Tibial artery (tissue), 4 donors: ENCODE measurements at regions not wholly inside any gene's neighbourhood (a gene's known extent, or its start where the extent isn't known, plus 50 kb on each side); places are given as distances from the start of the nearest gene placed in this dataset.

Source experiments
- DNase-seq, 2 donors: peaks; one replicate each; pipeline ENCODE4 v3.0.0-alpha.2; 2019
- H3K27ac ChIP-seq, 2 donors: fragments of 200-600 bp; sonication (generic) in 1 of 2; 1 replicate in 1 of 2; 2 replicates in 1 of 2; pipeline ENCODE4 v1.5.1; 2018 to 2019; ENCODE audit warnings: mild to moderate bottlenecking in 1 of 2
- H3K27me3 ChIP-seq, 2 donors: fragments of 200-600 bp; sonication (generic) in 1 of 2; one replicate each; pipeline versions ENCODE4 v1.5.1 to v1.6.0; 2016 to 2019
- H3K36me3 ChIP-seq, 3 donors: fragments of 200-600 bp; sonication (generic) in 2 of 3; one replicate each; pipeline ENCODE4 v1.5.1; 2016 to 2019; ENCODE audit warnings: mild to moderate bottlenecking in 2 of 3
- H3K4me1 ChIP-seq, 4 donors: fragments of 200-600 bp; sonication (generic) in 2 of 4; 1 replicate in 3 of 4; 2 replicates in 1 of 4; pipeline ENCODE4 v1.5.1; 2016 to 2019
- H3K4me3 ChIP-seq, 2 donors: fragments of 200-600 bp; sonication (generic) in 1 of 2; 1 replicate in 1 of 2; 2 replicates in 1 of 2; pipeline ENCODE4 v1.5.1; 2018 to 2019; ENCODE audit warnings: mild to moderate bottlenecking in 2 of 2
- H3K9me3 ChIP-seq, 3 donors: fragments of 200-600 bp; sonication (generic) in 1 of 3; one replicate each; pipeline ENCODE4 v1.5.1; 2016 to 2019
- intact Hi-C: fragments of 100-400 bp; cut with DNase I; formaldehyde crosslinking; loops from one replicate; pipeline ENCODE4 v1.15.0; 2023; ENCODE audit warnings: low total_unique reads
- TF ChIP-seq, protein P1 (sequence below), 2 experiments: fragments of 200-600 bp in 1 of 2; fragments of 450-650 bp in 1 of 2; IDR thresholded peaks; one replicate each; pipeline ENCODE4 v1.5.1; 2017 to 2019; ENCODE audit warnings: antibody characterized with exemption in 2 of 2, mild to moderate bottlenecking in 1 of 2, moderate library complexity in 1 of 2

GRCh38 chr3:104584682-104585081, 782.0 kb upstream of the ALCAM start:
- TF ChIP-seq, protein P1, sequence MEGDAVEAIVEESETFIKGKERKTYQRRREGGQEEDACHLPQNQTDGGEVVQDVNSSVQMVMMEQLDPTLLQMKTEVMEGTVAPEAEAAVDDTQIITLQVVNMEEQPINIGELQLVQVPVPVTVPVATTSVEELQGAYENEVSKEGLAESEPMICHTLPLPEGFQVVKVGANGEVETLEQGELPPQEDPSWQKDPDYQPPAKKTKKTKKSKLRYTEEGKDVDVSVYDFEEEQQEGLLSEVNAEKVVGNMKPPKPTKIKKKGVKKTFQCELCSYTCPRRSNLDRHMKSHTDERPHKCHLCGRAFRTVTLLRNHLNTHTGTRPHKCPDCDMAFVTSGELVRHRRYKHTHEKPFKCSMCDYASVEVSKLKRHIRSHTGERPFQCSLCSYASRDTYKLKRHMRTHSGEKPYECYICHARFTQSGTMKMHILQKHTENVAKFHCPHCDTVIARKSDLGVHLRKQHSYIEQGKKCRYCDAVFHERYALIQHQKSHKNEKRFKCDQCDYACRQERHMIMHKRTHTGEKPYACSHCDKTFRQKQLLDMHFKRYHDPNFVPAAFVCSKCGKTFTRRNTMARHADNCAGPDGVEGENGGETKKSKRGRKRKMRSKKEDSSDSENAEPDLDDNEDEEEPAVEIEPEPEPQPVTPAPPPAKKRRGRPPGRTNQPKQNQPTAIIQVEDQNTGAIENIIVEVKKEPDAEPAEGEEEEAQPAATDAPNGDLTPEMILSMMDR (IDR thresholded peaks at IDR 0.05), result no peak
- Histone ChIP-seq H3K36me3 (no peaks in the 10 kb centered on the region), H3K27ac (no peak overlapping the region), H3K9me3 (peaks cover 0 to 4% (median 0%) of the 10 kb centered on the region in 3 donors), H3K4me3 (no peak overlapping the region), H3K4me1 (no peaks in the 10 kb centered on the region), H3K27me3 (no peaks in the 10 kb centered on the region)
- intact Hi-C loops, result no loop called here
- no peak for DNase-seq

GRCh38 chr3:104586344-104586743, 780.4 kb upstream of the ALCAM start:
- no peak for DNase-seq
- H3K27me3 ChIP-seq, result no peaks in the 10 kb centered on the region
- H3K9me3 ChIP-seq, result peaks cover 0 to 4% (median 0%) of the 10 kb centered on the region in 3 donors
- intact Hi-C loops, result no loop called here
- H3K4me1 ChIP-seq, result no peaks in the 10 kb centered on the region
- H3K36me3 ChIP-seq, result no peaks in the 10 kb centered on the region
- no peak overlapping the region for H3K4me3 ChIP-seq
- H3K27ac ChIP-seq, result no peak overlapping the region
- TF ChIP-seq, protein P1 (IDR thresholded peaks at IDR 0.05), result no peak

- TF ChIP-seq, protein P1 (IDR thresholded peaks at IDR 0.05), result no peak
- Histone ChIP-seq H3K36me3 (no peaks in the 10 kb centered on the region), H3K4me1 (peaks cover 0 to 4% (median 0%) of the 10 kb centered on the region in 4 donors), H3K27ac (no peak overlapping the region), H3K27me3 (no peaks in the 10 kb centered on the region), H3K4me3 (no peak overlapping the region), H3K9me3 (peaks cover 0 to 4% (median 0%) of the 10 kb centered on the region in 3 donors)
- intact Hi-C loops, result no loop called here
- DNase-seq, result no peak
Observed at GRCh38 chr3:104588442-104588841, 778.3 kb upstream of the ALCAM start.

DNA sequence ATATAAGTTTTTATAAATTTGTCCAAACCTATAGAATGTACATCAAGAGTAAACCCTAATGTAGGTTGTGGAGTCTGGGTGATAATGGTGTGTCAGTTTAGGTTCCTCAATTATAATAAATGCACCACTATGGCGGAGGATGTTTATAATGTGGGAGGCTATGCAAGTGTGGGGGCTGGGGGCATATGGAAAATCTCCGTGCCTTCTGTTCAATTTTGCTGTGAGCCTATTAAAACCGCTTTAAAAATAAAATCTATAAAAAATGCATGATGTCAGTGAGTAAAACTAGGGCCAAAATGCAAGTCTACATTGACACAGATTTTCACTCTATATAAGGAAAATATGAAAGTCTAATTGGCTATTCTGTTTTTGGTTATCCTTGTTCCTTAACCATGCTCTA, 774.9 kb upstream of the ALCAM start:
- Histone ChIP-seq H3K4me1 (peaks cover 0 to 4% (median 0%) of the 10 kb centered on the region in 4 donors), H3K27ac (no peak overlapping the region), H3K27me3 (no peaks in the 10 kb centered on the region), H3K36me3 (no peaks in the 10 kb centered on the region), H3K4me3 (no peak overlapping the region), H3K9me3 (peaks cover 0 to 4% (median 0%) of the 10 kb centered on the region in 3 donors)
- TF ChIP-seq, protein P1 (IDR thresholded peaks at IDR 0.05), result no peak
- DNase-seq, result no peak
- intact Hi-C loops, result no loop called here

- Histone ChIP-seq H3K36me3 (no peaks in the 10 kb centered on the region), H3K9me3 (no peaks in the 10 kb centered on the region), H3K4me3 (no peak overlapping the region), H3K4me1 (peaks cover 0 to 4% (median 0%) of the 10 kb centered on the region in 4 donors), H3K27me3 (no peaks in the 10 kb centered on the region), H3K27ac (no peak overlapping the region)
- intact Hi-C loops, result no loop called here
- TF ChIP-seq, protein P1 (IDR thresholded peaks at IDR 0.05), result no peak
- DNase-seq, result no peak
Observed at GRCh38 chr3:104594491-104594890, 772.2 kb upstream of the ALCAM start.

DNA sequence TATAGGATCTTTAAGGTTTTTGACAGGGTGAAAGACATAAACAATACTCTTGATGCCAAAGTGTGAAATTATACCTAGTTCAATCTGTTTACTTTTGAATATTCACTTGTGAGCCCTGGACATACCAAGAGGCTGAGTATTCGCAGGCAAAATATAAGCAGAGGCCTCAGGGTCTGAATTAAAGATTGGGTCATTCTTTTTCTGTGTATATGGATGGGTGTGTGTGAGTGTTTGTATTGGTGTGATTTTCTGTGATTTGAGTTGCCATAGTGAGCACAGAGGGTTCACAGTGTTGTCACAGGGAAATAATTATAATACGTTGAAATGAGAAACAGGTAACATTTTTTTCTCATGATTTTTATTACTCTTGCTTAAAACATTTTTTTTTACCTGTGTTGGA, 770.7 kb upstream of the ALCAM start:
- TF ChIP-seq, protein P1 (IDR thresholded peaks at IDR 0.05), result no peak

More for the DNA sequence above, 770.7 kb upstream of the ALCAM start:
- Histone ChIP-seq H3K9me3 (no peaks in the 10 kb centered on the region), H3K4me3 (no peak overlapping the region), H3K27ac (no peak overlapping the region), H3K4me1 (peaks cover 0 to 4% (median 0%) of the 10 kb centered on the region in 4 donors), H3K27me3 (no peaks in the 10 kb centered on the region), H3K36me3 (no peaks in the 10 kb centered on the region)
- intact Hi-C loops, result no loop called here
- DNase-seq, result no peak
